SK-N-SH treated with all-trans-retinoic acid at 6 μM for 48 hours (cell line): ENCODE measurements at regions not wholly inside any gene's neighbourhood (a gene's known extent, or its start where the extent isn't known, plus 50 kb on each side); places are given as distances from the start of the nearest gene placed in this dataset.

ENCODE experiments used
- ATAC-seq: fragments of 200-7000 bp; cut with Tn5 transposase; 3 replicates; pipeline ENCODE4 v1.9.1; 2020; ENCODE audit warnings: mild to moderate bottlenecking, moderate library complexity
- ARNTL ChIP-seq: fragments of 450-650 bp; formaldehyde crosslinking; IDR thresholded peaks from 2 replicates; pipeline ENCODE4 v1.5.0; 2020; ENCODE audit warnings: low read depth, mild to moderate bottlenecking, moderate library complexity, borderline replicate concordance
- BACH2 ChIP-seq: fragments of 250-450 bp; sonication (Bioruptor Pico); IDR thresholded peaks from 2 replicates; pipeline ENCODE4 v1.9.0; 2021; ENCODE audit warnings: mild to moderate bottlenecking, borderline replicate concordance
- CSDC2 ChIP-seq: fragments of 250-450 bp; sonication (Bioruptor Pico); IDR thresholded peaks from 2 replicates; pipeline ENCODE4 v1.5.0; 2020; ENCODE audit warnings: mild to moderate bottlenecking, moderate library complexity
- ESRRG ChIP-seq: fragments of 250-450 bp; sonication (Bioruptor Pico); IDR thresholded peaks from 2 replicates; pipeline ENCODE4 v1.6.1; 2021; ENCODE audit warnings: mild to moderate bottlenecking
- GLIS3 ChIP-seq: fragments of 250-450 bp; sonication (Bioruptor Pico); IDR thresholded peaks from 2 replicates; pipeline ENCODE4 v1.5.0; 2020; ENCODE audit warnings: mild to moderate bottlenecking, moderate library complexity
- ISL1 ChIP-seq: fragments of 250-450 bp; sonication (Bioruptor Pico); IDR thresholded peaks from 2 replicates; pipeline ENCODE4 v2.1.2; 2022; ENCODE audit warnings: mild to moderate bottlenecking, moderate library complexity
- PPARA ChIP-seq: fragments of 250-450 bp; sonication (Bioruptor Pico); IDR thresholded peaks from 2 replicates; pipeline ENCODE4 v1.5.0; 2020; ENCODE audit warnings: mild to moderate bottlenecking, borderline replicate concordance
- RARB ChIP-seq: fragments of 250-450 bp; sonication (Bioruptor Pico); IDR thresholded peaks from 2 replicates; pipeline ENCODE4 v1.8.0; 2021; ENCODE audit warnings: mild to moderate bottlenecking, moderate library complexity
- SNAI2 ChIP-seq: fragments of 250-450 bp; sonication (Bioruptor Pico); IDR thresholded peaks from 2 replicates; pipeline ENCODE4 v1.5.0; 2020; ENCODE audit warnings: mild to moderate bottlenecking, moderate library complexity
- TOX ChIP-seq: fragments of 250-450 bp; sonication (Bioruptor Pico); IDR thresholded peaks from 2 replicates; pipeline ENCODE4 v1.8.0; 2021; ENCODE audit warnings: mild to moderate bottlenecking, moderate library complexity, borderline replicate concordance
- ZC3H10 ChIP-seq: fragments of 250-450 bp; sonication (Bioruptor Pico); IDR thresholded peaks from 2 replicates; pipeline ENCODE4 v1.5.1; 2021; ENCODE audit warnings: mild to moderate bottlenecking, moderate library complexity
- ZFP3 ChIP-seq: fragments of 250-450 bp; sonication (Bioruptor Pico); IDR thresholded peaks from 2 replicates; pipeline ENCODE4 v1.5.0; 2020; ENCODE audit warnings: mild to moderate bottlenecking, moderate library complexity
- ZFP30 ChIP-seq: fragments of 450-650 bp; formaldehyde crosslinking; IDR thresholded peaks from 2 replicates; pipeline ENCODE4 v1.5.0; 2022; ENCODE audit warnings: mild to moderate bottlenecking, moderate library complexity
- ZNF565 ChIP-seq: fragments of 450-650 bp; formaldehyde crosslinking; conservative IDR thresholded peaks from 2 replicates; pipeline ENCODE4 v1.5.0; 2020; ENCODE audit warnings: low read depth, mild to moderate bottlenecking, moderate library complexity
- ZNF70 ChIP-seq: fragments of 450-650 bp; formaldehyde crosslinking; IDR thresholded peaks from 2 replicates; pipeline ENCODE4 v1.5.0; 2020; ENCODE audit warnings: mild to moderate bottlenecking, moderate library complexity
- ZNF8 ChIP-seq: fragments of 450-650 bp; formaldehyde crosslinking; IDR thresholded peaks from 2 replicates; pipeline ENCODE4 v1.5.0; 2020; ENCODE audit warnings: mild to moderate bottlenecking, moderate library complexity
- TF ChIP-seq, protein P1 (sequence below): fragments of 250-450 bp; sonication (Bioruptor Pico); IDR thresholded peaks from 2 replicates; pipeline ENCODE4 v1.8.0; 2020; ENCODE audit warnings: mild to moderate bottlenecking, moderate library complexity, borderline replicate concordance
- TF ChIP-seq, protein P2 (sequence below): fragments of 250-450 bp; sonication (Bioruptor Pico); IDR thresholded peaks from 2 replicates; pipeline ENCODE4 v1.5.1; 2020; ENCODE audit warnings: low read depth, mild to moderate bottlenecking, moderate library complexity
- TF ChIP-seq, protein P3 (sequence below): fragments of 250-450 bp; sonication (Bioruptor Pico); IDR thresholded peaks from 2 replicates; pipeline ENCODE4 v1.8.0; 2021; ENCODE audit warnings: low read depth, mild to moderate bottlenecking, moderate library complexity, borderline replicate concordance

DNA sequence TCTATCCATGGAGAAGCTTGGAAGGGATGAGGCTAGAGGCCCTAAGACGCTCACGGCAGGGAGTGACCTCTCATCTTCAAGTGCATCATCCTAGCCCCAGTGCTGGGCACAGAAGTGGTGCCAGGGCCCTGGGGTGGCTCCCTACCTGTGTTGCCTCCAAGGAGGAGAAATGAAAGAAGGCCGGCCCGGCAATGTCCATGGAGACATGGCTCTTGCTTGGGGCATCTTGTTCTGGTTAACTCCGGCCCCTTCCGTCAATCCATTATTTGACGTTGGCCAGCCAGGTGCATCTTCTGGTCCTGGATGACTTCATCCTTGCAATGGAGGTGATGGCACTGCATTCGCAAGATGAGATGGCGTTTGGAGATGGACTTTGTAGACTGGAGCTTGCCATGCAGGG, 83.2 kb upstream of the ALDH1L1 start:
- ATAC-seq: no peak
- TF ChIP-seq, protein P1, sequence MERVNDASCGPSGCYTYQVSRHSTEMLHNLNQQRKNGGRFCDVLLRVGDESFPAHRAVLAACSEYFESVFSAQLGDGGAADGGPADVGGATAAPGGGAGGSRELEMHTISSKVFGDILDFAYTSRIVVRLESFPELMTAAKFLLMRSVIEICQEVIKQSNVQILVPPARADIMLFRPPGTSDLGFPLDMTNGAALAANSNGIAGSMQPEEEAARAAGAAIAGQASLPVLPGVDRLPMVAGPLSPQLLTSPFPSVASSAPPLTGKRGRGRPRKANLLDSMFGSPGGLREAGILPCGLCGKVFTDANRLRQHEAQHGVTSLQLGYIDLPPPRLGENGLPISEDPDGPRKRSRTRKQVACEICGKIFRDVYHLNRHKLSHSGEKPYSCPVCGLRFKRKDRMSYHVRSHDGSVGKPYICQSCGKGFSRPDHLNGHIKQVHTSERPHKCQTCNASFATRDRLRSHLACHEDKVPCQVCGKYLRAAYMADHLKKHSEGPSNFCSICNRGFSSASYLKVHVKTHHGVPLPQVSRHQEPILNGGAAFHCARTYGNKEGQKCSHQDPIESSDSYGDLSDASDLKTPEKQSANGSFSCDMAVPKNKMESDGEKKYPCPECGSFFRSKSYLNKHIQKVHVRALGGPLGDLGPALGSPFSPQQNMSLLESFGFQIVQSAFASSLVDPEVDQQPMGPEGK (CRISPR knock-in tag): no peak

DNA sequence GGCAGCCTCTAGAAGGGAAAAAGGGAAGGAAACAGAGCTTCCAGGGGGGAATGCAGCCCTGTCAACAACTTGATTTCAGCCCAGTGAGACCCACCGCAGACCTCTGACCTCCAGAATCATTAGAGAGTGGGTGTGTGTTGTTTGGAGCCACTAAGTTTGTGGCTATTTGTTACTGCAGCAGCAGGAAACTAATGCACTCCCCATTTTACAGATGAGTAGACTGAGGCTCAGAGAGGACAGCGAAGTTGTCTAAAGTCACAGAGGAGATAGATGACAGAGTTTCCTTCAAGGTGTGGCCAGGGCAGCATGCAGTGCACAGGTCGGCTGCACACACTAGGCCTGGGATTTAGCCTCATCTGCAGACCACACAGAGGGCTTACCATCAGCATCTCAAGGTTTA, 81.8 kb upstream of the ALDH1L1 start:
- no peak for ATAC-seq
- TF ChIP-seq, protein P2, sequence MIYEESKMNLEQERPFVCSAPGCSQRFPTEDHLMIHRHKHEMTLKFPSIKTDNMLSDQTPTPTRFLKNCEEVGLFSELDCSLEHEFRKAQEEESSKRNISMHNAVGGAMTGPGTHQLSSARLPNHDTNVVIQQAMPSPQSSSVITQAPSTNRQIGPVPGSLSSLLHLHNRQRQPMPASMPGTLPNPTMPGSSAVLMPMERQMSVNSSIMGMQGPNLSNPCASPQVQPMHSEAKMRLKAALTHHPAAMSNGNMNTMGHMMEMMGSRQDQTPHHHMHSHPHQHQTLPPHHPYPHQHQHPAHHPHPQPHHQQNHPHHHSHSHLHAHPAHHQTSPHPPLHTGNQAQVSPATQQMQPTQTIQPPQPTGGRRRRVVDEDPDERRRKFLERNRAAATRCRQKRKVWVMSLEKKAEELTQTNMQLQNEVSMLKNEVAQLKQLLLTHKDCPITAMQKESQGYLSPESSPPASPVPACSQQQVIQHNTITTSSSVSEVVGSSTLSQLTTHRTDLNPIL: no peak
- TF ChIP-seq, protein P3, sequence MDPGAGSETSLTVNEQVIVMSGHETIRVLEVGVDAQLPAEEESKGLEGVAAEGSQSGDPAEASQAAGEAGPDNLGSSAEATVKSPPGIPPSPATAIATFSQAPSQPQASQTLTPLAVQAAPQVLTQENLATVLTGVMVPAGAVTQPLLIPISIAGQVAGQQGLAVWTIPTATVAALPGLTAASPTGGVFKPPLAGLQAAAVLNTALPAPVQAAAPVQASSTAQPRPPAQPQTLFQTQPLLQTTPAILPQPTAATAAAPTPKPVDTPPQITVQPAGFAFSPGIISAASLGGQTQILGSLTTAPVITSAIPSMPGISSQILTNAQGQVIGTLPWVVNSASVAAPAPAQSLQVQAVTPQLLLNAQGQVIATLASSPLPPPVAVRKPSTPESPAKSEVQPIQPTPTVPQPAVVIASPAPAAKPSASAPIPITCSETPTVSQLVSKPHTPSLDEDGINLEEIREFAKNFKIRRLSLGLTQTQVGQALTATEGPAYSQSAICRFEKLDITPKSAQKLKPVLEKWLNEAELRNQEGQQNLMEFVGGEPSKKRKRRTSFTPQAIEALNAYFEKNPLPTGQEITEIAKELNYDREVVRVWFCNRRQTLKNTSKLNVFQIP (CRISPR knock-in tag): no peak
- no peak for TF ChIP-seq GLIS3 (CRISPR knock-in tag)

DNA sequence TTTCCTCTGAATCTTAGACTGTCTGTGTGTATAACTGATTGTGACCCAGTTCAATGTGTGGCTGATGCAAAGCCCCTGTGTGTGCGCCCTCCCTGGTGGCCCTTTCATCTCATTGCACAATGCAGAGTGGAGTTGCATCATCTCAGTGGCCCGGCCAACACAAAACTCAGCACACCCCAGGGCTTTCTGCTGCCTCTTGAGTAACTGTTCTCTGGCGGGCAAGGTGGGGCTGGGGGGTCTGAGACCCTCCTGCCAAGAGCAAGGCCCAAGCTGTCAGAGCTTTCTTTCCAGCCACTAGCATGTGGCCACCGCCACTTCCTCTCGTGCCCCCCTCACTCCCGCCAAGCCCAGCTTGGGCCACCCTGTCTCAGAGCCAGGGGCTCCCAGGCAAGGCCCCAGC, 80.7 kb upstream of the ALDH1L1 start:
- no peak for ATAC-seq
- TF ChIP-seq CSDC2 (CRISPR knock-in tag): no peak
- no peak for TF ChIP-seq ZFP3 (CRISPR knock-in tag)
- no peak for TF ChIP-seq ZNF8 (CRISPR knock-in tag)
- no peak for TF ChIP-seq SNAI2 (CRISPR knock-in tag)
- TF ChIP-seq BACH2: no peak
- TF ChIP-seq ZNF565 (CRISPR knock-in tag): no peak
- TF ChIP-seq, all 23 proteins: peak for 0

DNA sequence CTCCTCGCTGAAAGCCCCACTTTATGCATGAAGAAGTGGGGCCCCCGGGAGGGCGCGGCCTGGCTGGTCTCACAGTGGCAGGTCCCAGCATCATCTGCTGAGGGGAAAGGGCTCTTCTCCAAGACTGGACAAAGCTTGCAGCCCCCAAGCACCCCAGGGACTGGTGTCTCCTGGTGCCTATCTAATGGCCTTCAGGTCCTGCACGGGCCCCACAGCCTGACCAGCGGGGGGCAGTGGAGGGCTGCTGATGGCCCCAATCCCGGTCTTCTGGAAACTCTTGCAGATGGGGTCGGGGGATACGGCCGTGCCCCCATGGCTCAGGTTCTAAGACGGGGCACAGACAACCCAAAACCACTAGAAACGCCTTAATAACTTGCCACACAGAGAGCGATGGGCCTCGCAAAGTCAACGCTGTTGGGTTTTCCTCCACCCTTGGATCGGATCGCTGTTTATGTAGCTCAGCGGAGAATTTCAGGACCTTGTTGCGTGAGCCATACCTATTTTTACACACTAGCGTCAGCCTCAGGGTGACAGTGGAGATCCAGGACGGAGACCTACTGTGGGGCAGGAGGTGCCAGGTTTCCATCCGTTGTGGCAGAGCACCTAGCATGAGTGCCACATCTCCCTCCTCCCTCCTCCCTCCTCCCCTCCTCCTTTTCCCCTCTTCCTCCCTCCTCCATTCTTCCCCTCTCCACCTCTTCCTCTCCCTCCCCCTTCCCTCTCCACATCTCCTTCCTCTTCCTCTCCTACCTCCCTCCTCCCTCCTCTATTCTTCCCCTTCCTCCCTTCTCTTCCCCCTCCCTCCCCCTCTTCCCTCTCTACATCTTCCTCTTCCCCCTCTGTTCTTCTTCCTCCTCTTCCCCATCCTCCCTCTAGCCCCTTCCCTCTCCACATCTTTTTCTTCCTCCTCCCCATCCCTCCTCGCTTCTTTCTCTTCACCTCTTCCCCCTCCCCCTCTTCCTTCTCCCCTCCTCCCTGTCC, 79.3 kb upstream of the ALDH1L1 start:
- ATAC-seq: peak; percentile 72
- TF ChIP-seq BACH2 (no peak), TOX (no peak), GLIS3 (CRISPR knock-in tag) (no peak), ZNF70 (CRISPR knock-in tag) (no peak), ZFP30 (no peak), ESRRG (CRISPR knock-in tag) (no peak), ZFP3 (CRISPR knock-in tag) (no peak), ZC3H10 (no peak), RARB (CRISPR knock-in tag) (no peak), ZNF565 (CRISPR knock-in tag) (no peak), ZNF8 (CRISPR knock-in tag) (no peak), ARNTL (CRISPR knock-in tag) (no peak), ISL1 (CRISPR knock-in tag) (no peak), PPARA (CRISPR knock-in tag) (no peak)
- TF ChIP-seq, protein P3 (CRISPR knock-in tag): no peak
- TF ChIP-seq, protein P2: no peak
- TF ChIP-seq, protein P1 (CRISPR knock-in tag): no peak
